Dendritic cell treated with granulocyte-macrophage colony-stimulating factor and Interleukin-4, amounts not matched to agents 40 ng/mL and 50 ng/mL, for 4 days (primary cell): ENCODE measurements at regions not wholly inside any gene's neighbourhood (a gene's known extent, or its start where the extent isn't known, plus 50 kb on each side); places are given as distances from the start of the nearest gene placed in this dataset.

Experiments
- H3K27ac Mint-ChIP-seq: one replicate; pipeline ENCODE4 v1.8.0; 2022; ENCODE audit warnings: mild to moderate bottlenecking, mixed read lengths
- H3K27me3 Mint-ChIP-seq: one replicate; pipeline ENCODE4 v1.8.0; 2022; ENCODE audit warnings: mild to moderate bottlenecking, mixed read lengths
- H3K36me3 Mint-ChIP-seq: one replicate; pipeline ENCODE4 v1.8.0; 2022; ENCODE audit warnings: low read depth, mixed read lengths
- H3K4me1 Mint-ChIP-seq: one replicate; pipeline ENCODE4 v1.8.0; 2022; ENCODE audit warnings: low read depth, mixed read lengths
- H3K4me3 Mint-ChIP-seq: one replicate; pipeline ENCODE4 v1.8.0; 2022; ENCODE audit warnings: mild to moderate bottlenecking, moderate library complexity, mixed read lengths
- H3K9me3 Mint-ChIP-seq: one replicate; pipeline ENCODE4 v1.8.0; 2022; ENCODE audit warnings: mixed read lengths
- intact Hi-C: fragments of 100-400 bp; cut with micrococcal nuclease; formaldehyde crosslinking; loops from one replicate; pipeline ENCODE4 v1.15.0; 2022

DNA sequence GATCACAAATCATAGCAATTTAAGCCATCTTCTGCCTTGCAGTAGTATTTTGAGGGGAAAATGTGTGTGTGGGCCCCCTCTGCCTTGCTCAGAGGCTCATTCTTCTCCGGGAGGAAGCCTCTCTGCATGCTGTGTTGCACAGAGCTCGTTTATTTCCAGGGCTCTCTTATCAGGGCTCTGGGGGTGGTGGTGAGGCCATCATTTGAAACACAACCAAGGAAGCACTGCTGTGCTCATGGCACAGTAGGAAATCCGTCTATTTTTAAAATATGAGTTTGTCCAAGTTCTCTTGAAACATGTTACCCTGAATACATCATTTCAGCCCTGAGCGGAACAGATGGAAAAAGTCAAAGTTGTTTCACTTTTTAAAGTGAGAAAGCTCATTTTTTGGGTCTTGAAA is 369.0 kb upstream of the CFAP20DC start:
- H3K4me1 Mint-ChIP-seq, result peaks cover 2% of the 10 kb centered on the region
- H3K9me3 Mint-ChIP-seq, result no peaks in the 10 kb centered on the region
- H3K27ac Mint-ChIP-seq, result no peak overlapping the region
- no peaks in the 10 kb centered on the region for H3K27me3 Mint-ChIP-seq
- no peak overlapping the region for H3K4me3 Mint-ChIP-seq
- H3K36me3 Mint-ChIP-seq, result no peaks in the 10 kb centered on the region
- intact Hi-C loops, result no loop called here

DNA sequence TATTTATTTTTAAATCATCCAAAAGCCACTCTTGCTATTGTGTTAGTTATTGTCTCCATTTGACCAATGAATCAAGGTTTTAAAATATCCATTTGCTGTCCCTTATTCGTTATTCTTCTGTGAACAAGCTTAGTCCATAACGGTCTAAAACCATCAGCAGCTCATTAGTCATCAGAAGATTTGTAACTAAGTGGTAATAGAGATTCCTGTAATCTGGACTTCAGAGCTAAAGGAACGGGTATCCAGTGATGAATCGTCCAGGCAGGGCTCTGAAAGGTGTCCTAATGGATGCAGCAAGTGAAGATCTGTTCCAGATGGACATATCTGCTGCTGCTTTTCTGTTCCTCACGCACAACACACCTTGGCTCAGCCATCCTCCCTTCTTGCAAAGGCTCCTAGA is 362.7 kb upstream of the CFAP20DC start:
- Mint-ChIP-seq H3K4me1 (peaks cover 5% of the 10 kb centered on the region), H3K9me3 (no peaks in the 10 kb centered on the region), H3K36me3 (no peaks in the 10 kb centered on the region), H3K27ac (no peak overlapping the region), H3K27me3 (no peaks in the 10 kb centered on the region), H3K4me3 (no peak overlapping the region)
- intact Hi-C loops, result no loop called here

DNA sequence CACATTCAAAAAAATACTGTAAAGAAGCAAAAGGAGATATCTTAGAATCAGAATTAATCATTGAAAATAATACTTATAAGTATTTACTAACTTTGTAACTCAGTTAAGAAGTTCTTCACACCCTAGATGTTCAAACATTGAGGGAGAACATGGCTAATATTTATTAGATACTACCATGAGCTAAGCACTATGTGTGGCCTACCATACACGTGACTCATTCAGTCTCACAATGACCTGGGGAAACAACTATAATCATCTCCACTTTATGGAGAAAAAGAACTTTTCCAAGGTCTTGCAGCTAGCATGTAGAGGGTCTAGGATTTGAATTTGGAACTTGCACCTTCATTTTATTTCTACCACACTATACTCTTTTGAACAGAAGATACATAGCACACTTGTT is 361.9 kb upstream of the CFAP20DC start:
- H3K27me3 Mint-ChIP-seq, result no peaks in the 10 kb centered on the region
- no peak overlapping the region for H3K4me3 Mint-ChIP-seq
- no peaks in the 10 kb centered on the region for H3K36me3 Mint-ChIP-seq
- no peaks in the 10 kb centered on the region for H3K9me3 Mint-ChIP-seq
- intact Hi-C loops, result no loop called here
- no peak overlapping the region for H3K27ac Mint-ChIP-seq
- H3K4me1 Mint-ChIP-seq, result peaks cover 5% of the 10 kb centered on the region

DNA sequence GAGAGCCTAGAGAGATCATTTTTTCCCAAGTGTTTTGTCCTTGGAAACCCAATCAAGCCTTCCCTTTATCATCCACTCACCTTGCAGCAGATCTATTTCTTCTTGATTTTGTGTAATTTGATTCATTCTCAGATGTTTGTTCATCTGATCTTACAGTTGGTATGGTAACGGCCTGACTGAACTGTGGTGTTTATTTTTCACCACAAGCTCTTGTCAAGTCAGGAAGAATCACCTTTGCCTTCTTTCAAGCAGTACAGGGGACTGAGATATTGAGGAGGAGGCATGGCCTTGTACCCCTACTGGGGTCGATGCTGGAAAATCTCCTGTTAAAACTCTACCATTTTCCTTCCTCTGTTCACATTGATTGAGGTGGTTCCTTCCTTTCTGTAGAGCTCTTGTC is 361.4 kb upstream of the CFAP20DC start:
- H3K4me3 Mint-ChIP-seq, result no peak overlapping the region
- no peaks in the 10 kb centered on the region for H3K9me3 Mint-ChIP-seq
- H3K4me1 Mint-ChIP-seq, result peaks cover 5% of the 10 kb centered on the region
- no peaks in the 10 kb centered on the region for H3K36me3 Mint-ChIP-seq
- H3K27me3 Mint-ChIP-seq, result no peaks in the 10 kb centered on the region
- intact Hi-C loops, result no loop called here
- no peak overlapping the region for H3K27ac Mint-ChIP-seq

DNA sequence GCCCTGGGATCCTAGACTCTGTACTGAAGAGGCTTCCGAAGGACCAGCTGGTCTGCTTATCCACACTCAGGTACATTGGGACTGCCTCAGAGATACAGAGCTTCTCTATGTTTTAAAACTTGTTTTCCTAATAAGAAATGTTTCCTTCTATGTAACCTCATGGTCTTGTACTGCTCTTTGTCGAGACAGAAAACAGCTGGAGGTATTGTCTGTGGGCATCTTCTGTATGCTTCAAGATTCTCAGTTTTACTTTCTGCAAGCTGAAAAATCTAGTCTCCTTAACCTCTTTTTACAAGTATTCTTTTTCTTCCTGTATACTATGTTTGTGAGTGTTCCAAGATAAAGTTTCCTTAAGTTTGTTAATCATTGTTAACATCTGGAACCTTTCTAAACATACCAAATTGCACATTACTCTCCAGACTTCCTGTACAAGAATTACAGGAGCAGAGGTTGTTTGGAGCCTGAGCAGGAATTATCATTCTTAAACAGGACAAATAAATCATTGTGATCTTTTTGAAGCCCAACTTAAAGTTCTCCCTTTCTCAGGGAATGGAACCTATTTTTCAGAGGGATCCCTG is 358.3 kb upstream of the CFAP20DC start:
- intact Hi-C loops, result no loop called here
- H3K27ac Mint-ChIP-seq, result no peak overlapping the region
- no peaks in the 10 kb centered on the region for H3K4me1 Mint-ChIP-seq
- no peak overlapping the region for H3K4me3 Mint-ChIP-seq
- no peaks in the 10 kb centered on the region for H3K9me3 Mint-ChIP-seq
- no peaks in the 10 kb centered on the region for H3K36me3 Mint-ChIP-seq
- no peaks in the 10 kb centered on the region for H3K27me3 Mint-ChIP-seq

DNA sequence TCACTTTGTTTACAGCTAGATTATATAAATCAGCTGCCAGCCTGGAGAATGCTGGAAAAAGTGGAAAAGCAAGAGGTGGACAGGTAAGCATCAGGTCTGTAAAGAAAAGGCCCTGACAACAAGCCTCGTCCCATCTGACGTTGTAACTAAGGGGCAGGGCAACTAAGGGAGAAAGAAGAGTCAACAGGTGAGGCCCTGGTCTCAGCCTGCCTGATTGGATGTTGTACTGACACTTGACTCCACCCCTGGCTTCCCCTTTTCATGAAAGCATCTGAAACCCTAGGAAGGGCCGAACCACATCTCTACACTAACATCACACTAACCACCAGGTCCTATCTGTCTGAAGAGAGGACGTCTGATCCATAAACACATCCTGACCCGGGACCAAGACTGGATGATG is 357.6 kb upstream of the CFAP20DC start:
- H3K9me3 Mint-ChIP-seq, result no peaks in the 10 kb centered on the region
- no peaks in the 10 kb centered on the region for H3K4me1 Mint-ChIP-seq
- intact Hi-C loops, result no loop called here
- H3K27me3 Mint-ChIP-seq, result no peaks in the 10 kb centered on the region
- H3K36me3 Mint-ChIP-seq, result no peaks in the 10 kb centered on the region
- H3K27ac Mint-ChIP-seq, result no peak overlapping the region
- H3K4me3 Mint-ChIP-seq, result no peak overlapping the region

DNA sequence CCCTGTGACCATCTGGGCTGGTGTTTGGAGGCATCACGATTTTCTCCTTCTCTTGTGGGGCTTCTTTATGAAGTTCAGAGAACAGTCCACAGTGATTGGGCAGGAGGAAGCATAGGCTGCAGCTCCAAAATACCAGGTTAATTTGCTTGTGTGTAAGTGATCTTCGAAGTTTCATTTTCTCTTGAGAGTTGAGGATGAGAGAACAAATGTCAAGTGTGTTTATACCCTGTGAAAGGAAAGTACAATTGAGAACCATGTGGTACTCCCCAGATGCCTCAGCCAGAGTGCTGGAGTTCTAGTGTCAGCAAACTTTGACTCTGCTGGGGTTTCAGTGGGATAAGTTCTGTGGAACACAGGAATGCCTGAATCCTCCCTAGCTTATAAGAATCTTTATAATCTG is 357.1 kb upstream of the CFAP20DC start:
- intact Hi-C loops, result no loop called here
- no peaks in the 10 kb centered on the region for H3K9me3 Mint-ChIP-seq
- no peaks in the 10 kb centered on the region for H3K36me3 Mint-ChIP-seq
- no peak overlapping the region for H3K27ac Mint-ChIP-seq
- H3K4me1 Mint-ChIP-seq, result no peaks in the 10 kb centered on the region
- no peaks in the 10 kb centered on the region for H3K27me3 Mint-ChIP-seq
- H3K4me3 Mint-ChIP-seq, result no peak overlapping the region

DNA sequence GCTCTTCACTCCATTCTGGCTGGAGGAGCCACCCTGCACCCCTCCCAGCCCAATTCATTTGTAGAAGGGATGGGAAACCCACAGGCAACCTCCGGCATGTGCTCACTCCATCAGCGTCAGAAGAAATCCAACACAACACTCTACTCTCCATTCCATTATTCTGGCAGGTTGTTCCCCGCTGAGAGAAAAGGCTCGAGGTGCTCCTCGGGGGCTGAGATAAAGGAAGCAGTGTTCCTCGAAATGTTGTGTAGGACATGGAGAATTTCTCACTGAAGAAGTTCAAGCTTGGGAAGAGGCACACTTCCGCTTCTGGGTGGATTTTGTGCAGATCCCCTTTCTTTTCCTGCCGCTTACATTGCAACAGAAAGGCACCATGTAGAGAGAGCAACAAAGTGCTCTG is 355.0 kb upstream of the CFAP20DC start:
- Mint-ChIP-seq H3K4me1 (no peaks in the 10 kb centered on the region), H3K36me3 (no peaks in the 10 kb centered on the region), H3K27me3 (no peaks in the 10 kb centered on the region), H3K27ac (no peak overlapping the region), H3K4me3 (no peak overlapping the region), H3K9me3 (no peaks in the 10 kb centered on the region)
- intact Hi-C loops, result no loop called here

DNA sequence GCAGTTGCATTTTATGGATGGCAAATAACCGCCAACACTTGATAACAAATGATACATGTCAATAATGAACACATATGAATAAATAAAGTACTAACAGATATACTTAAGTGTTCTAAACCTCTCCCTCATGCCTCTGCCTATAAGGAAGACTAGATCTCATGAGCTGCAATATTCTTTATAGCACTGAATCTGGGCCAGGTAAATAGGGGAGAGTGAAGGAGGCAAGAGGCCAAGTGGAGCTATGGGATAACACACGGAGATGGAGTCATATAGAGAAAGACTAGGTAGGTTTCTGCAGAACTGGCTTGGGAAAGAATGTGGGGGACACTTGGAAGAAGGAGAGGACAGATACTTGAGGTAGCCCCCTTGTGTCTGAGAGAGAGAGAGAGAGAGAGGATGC is 354.2 kb upstream of the CFAP20DC start:
- Mint-ChIP-seq H3K9me3 (no peaks in the 10 kb centered on the region), H3K27me3 (no peaks in the 10 kb centered on the region), H3K36me3 (no peaks in the 10 kb centered on the region), H3K4me3 (no peak overlapping the region), H3K4me1 (no peaks in the 10 kb centered on the region), H3K27ac (no peak overlapping the region)
- intact Hi-C loops, result no loop called here

DNA sequence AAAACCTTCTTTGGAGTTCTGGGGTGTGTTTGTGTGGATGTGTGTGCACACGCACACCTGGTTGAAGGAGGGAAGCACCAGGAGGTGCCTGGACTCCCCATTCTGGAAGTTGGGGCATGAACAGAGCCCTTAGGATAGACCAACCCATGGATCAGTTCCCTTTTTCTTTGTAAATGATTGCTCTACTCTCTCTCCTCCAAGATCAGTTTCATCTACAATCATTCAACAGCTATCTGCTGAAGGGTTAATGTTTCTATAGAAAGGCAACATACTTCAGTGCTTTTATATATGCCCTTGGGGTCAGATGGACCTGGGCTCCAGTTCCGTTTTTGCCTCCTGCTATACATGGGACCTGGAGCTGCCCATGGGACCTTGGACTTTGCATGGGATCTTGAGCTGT is 352.1 kb upstream of the CFAP20DC start:
- Mint-ChIP-seq H3K27ac (no peak overlapping the region), H3K36me3 (no peaks in the 10 kb centered on the region), H3K4me3 (no peak overlapping the region), H3K9me3 (no peaks in the 10 kb centered on the region), H3K27me3 (no peaks in the 10 kb centered on the region), H3K4me1 (no peaks in the 10 kb centered on the region)
- intact Hi-C loops, result no loop called here

DNA sequence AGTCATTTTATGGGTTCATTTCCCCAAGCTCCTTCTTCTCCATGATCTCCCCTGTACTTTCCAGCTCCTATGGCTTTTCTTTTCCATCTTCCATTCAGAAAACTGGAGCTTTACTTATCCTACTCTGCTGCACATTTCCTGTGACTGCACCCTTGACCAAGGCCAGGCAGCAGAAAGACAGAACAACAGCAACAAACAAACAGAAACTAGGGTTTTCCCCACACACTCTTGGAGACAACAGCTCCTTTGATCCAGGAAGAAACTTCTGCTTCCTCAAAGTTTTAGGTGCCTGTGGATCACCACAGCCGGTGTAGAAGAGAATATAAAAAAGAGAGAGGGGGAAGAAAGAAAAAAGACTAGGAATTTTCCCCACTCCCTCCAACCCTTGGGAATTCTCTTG is 342.3 kb upstream of the CFAP20DC start:
- peaks cover 19% of the 10 kb centered on the region for H3K4me1 Mint-ChIP-seq
- intact Hi-C loops, result no loop called here
- no peaks in the 10 kb centered on the region for H3K27me3 Mint-ChIP-seq
- no peaks in the 10 kb centered on the region for H3K36me3 Mint-ChIP-seq
- no peak overlapping the region for H3K4me3 Mint-ChIP-seq
- H3K9me3 Mint-ChIP-seq, result no peaks in the 10 kb centered on the region
- no peak overlapping the region for H3K27ac Mint-ChIP-seq

DNA sequence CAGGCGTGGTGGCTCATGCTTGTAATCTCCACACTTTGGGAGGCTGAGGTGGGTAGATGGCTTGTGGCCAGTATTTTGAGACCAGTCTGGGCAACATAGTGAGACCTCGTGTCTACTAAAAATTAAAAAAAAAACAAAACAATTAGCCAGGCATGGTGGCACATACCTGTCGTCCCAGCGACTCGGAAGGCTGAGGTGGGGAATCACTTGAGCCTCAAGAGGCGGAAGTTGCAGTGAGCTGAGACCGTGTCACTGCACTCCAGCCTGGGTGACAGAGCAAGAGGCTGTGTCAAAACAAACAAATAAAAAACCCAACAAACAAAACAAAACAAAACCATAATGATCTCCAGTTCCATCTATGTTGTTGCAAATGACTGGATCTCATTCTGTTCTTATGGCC is 341.3 kb upstream of the CFAP20DC start:
- Mint-ChIP-seq H3K27me3 (no peaks in the 10 kb centered on the region), H3K4me3 (no peak overlapping the region), H3K4me1 (peaks cover 25% of the 10 kb centered on the region), H3K9me3 (no peaks in the 10 kb centered on the region), H3K27ac (no peak overlapping the region), H3K36me3 (no peaks in the 10 kb centered on the region)
- intact Hi-C loops, result no loop called here

DNA sequence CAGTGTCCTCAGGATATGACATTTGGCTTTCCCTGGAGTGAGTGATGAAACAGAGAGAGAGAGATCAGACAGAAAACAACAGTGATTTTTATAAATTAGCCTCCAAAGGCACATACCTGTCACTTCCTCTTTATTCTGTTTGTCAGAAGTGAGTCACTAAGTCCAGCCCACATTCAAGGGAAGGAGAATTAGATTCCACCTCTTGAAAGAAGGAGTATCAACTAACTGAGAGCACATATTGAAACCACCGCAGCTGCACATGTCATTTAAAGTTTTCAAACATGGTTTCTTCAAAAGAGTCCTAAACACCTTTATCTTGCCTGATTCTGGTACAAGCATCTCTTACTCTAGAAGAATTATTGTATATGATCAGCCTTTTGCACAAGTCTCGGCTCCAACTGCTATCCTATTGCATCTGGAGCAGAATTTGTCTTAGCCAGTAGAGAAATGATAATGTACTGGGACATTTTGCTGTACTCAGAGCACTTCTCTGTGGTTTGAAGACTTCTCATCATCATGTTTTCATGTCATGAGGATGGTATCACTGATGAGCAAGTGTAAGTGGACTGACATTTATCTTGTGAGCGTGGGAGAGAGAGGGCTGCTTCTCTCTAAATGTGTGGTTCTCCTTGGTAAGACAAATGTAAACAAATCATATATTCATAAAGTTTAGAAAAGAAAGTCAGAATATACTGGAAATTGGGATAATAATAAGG is 338.9 kb upstream of the CFAP20DC start:
- Mint-ChIP-seq H3K4me3 (no peak overlapping the region), H3K36me3 (no peaks in the 10 kb centered on the region), H3K27me3 (no peaks in the 10 kb centered on the region), H3K4me1 (peaks cover 40% of the 10 kb centered on the region), H3K9me3 (no peaks in the 10 kb centered on the region), H3K27ac (no peak overlapping the region)
- intact Hi-C loops, result no loop called here

DNA sequence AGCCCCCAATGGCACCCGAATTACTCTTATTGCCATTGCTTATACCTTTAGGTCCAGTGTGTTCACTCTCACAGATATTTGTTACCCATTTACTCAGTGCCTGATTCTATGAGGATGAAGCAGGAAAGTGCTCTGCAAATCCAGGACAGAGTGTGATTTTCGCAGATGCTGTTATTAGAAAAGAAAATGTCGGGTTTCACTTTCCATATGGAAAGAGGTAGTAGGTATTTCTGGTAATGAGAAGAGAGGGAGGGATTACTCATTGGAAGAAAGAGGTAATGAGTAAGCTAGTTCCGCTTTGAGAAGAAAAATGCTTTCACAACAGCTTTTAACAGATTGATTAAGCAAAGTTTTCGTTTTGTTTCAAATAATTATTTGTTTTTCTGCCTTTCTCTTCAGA is 336.3 kb upstream of the CFAP20DC start:
- Mint-ChIP-seq H3K4me1 (peaks cover 52% of the 10 kb centered on the region), H3K27ac (peak overlapping the region; percentile 76), H3K9me3 (no peaks in the 10 kb centered on the region), H3K4me3 (no peak overlapping the region), H3K36me3 (no peaks in the 10 kb centered on the region), H3K27me3 (no peaks in the 10 kb centered on the region)
- intact Hi-C loops, result no loop called here

DNA sequence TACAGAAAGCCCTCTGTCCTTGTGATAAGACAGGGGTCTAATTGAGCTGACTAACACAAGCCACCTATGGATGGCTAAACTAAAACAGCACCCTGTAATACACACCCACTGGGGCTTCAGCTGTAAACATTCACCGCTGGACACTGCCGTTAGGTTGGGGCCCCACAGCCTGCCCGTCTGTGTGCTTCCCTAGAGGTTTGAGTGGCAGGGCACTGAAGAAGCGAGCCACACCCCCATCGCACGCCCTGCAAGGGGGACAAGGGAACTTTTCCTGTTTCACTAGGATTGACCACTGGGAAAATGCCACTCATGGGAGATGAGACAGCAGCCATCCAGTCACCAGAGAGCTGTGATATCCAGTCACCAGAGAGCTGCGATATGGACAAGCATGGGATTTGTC is 335.7 kb upstream of the CFAP20DC start:
- intact Hi-C loops, result no loop called here
- no peaks in the 10 kb centered on the region for H3K27me3 Mint-ChIP-seq
- H3K9me3 Mint-ChIP-seq, result no peaks in the 10 kb centered on the region
- peak overlapping the region; percentile 76 for H3K27ac Mint-ChIP-seq
- H3K36me3 Mint-ChIP-seq, result no peaks in the 10 kb centered on the region
- H3K4me1 Mint-ChIP-seq, result peaks cover 52% of the 10 kb centered on the region
- H3K4me3 Mint-ChIP-seq, result no peak overlapping the region
